Upper lobe of right lung (tissue), 1 donor: ENCODE measurements at regions not wholly inside any gene's neighbourhood (a gene's known extent, or its start where the extent isn't known, plus 50 kb on each side); places are given as distances from the start of the nearest gene placed in this dataset.
"Not testable (repeated sequence)": the region's sequence is repeated elsewhere in the genome, so short reads cannot be mapped to it uniquely, and the experiment has no call there.

ENCODE experiments used
- ATAC-seq: fragments of 200-7000 bp; cut with Tn5 transposase; one replicate; pipeline ENCODE4 v1.9.1; 2020; ENCODE audit warnings: mild to moderate bottlenecking, moderate library complexity
- DNase-seq: peaks from one replicate; pipeline ENCODE4 v3.0.0-alpha.2; 2020
- H3K27ac ChIP-seq: fragments of 200-600 bp; one replicate; pipeline ENCODE4 v1.8.0; 2022
- H3K27me3 ChIP-seq: fragments of 200-600 bp; one replicate; pipeline ENCODE4 v1.8.0; 2022; ENCODE audit warnings: mild to moderate bottlenecking
- H3K36me3 ChIP-seq: fragments of 200-600 bp; one replicate; pipeline ENCODE4 v1.8.0; 2022
- H3K4me1 ChIP-seq: fragments of 200-600 bp; one replicate; pipeline ENCODE4 v1.8.0; 2022
- H3K4me3 ChIP-seq: fragments of 200-600 bp; one replicate; pipeline ENCODE4 v1.8.0; 2022; ENCODE audit warnings: mild to moderate bottlenecking
- H3K9me3 ChIP-seq: fragments of 200-600 bp; one replicate; pipeline ENCODE4 v1.8.0; 2022
- CTCF ChIP-seq: fragments of 200-600 bp; IDR thresholded peaks from one replicate; pipeline ENCODE4 v1.8.0; 2022; ENCODE audit warnings: antibody characterized with exemption
- intact Hi-C: fragments of 100-400 bp; cut with DNase I; formaldehyde crosslinking; loops from one replicate; pipeline ENCODE4 v1.11.0; 2022
- donor health status: DM: no; HTN: yes; CAD: no; lungs with severe emphysema.

GRCh38 chr11:23315286-23315685 lies 455.0 kb upstream of the CCDC179 start:
- no peaks in the 10 kb centered on the region for H3K9me3 ChIP-seq
- no peak for ATAC-seq
- H3K4me3 ChIP-seq: no peak overlapping the region
- no peak for DNase-seq
- no peak for TF ChIP-seq CTCF
- no peak overlapping the region for H3K27ac ChIP-seq
- H3K27me3 ChIP-seq: no peaks in the 10 kb centered on the region
- H3K4me1 ChIP-seq: no peaks in the 10 kb centered on the region
- intact Hi-C loops: no loop called here
- H3K36me3 ChIP-seq: no peaks in the 10 kb centered on the region

GRCh38 chr11:23317816-23318215 lies 457.5 kb upstream of the CCDC179 start:
- no peaks in the 10 kb centered on the region for H3K4me1 ChIP-seq
- intact Hi-C loops: no loop called here
- H3K36me3 ChIP-seq: no peaks in the 10 kb centered on the region
- TF ChIP-seq CTCF: no peak
- H3K27me3 ChIP-seq: no peaks in the 10 kb centered on the region
- no peaks in the 10 kb centered on the region for H3K9me3 ChIP-seq
- DNase-seq (no peak), ATAC-seq (no peak)
- H3K27ac ChIP-seq: no peak overlapping the region
- no peak overlapping the region for H3K4me3 ChIP-seq

GRCh38 chr11:23318670-23319069 lies 458.4 kb upstream of the CCDC179 start:
- no peaks in the 10 kb centered on the region for H3K27me3 ChIP-seq
- no peaks in the 10 kb centered on the region for H3K9me3 ChIP-seq
- H3K4me1 ChIP-seq: no peaks in the 10 kb centered on the region
- DNase-seq (no peak), ATAC-seq (no peak)
- intact Hi-C loops: no loop called here
- no peaks in the 10 kb centered on the region for H3K36me3 ChIP-seq
- H3K27ac ChIP-seq: no peak overlapping the region
- TF ChIP-seq CTCF: no peak
- H3K4me3 ChIP-seq: no peak overlapping the region

- H3K36me3 ChIP-seq: no peaks in the 10 kb centered on the region
- ATAC-seq: no peak
- H3K4me1 ChIP-seq: no peaks in the 10 kb centered on the region
These were observed 459.9 kb upstream of the CCDC179 start for GRCh38 chr11:23320131-23320530.

GRCh38 chr11:23335586-23335985 lies 475.3 kb upstream of the CCDC179 start:
- ATAC-seq, H3K36me3 ChIP-seq, H3K27me3 ChIP-seq, H3K27ac ChIP-seq, H3K9me3 ChIP-seq, DNase-seq, H3K4me1 ChIP-seq, intact Hi-C loops, H3K4me3 ChIP-seq: not testable (repeated sequence)

More at GRCh38 chr11:23320131-23320530, 459.9 kb upstream of the CCDC179 start:
- no peak overlapping the region for H3K4me3 ChIP-seq
- H3K9me3 ChIP-seq: no peaks in the 10 kb centered on the region
- no peak for DNase-seq
- TF ChIP-seq CTCF: no peak
- no peaks in the 10 kb centered on the region for H3K27me3 ChIP-seq
- no peak overlapping the region for H3K27ac ChIP-seq
- intact Hi-C loops: no loop called here

- no peak overlapping the region for H3K27ac ChIP-seq
- no peak for TF ChIP-seq CTCF
- no peaks in the 10 kb centered on the region for H3K4me1 ChIP-seq
- H3K4me3 ChIP-seq: no peak overlapping the region
- no peaks in the 10 kb centered on the region for H3K36me3 ChIP-seq
- H3K27me3 ChIP-seq: no peaks in the 10 kb centered on the region
- intact Hi-C loops: no loop called here
- H3K9me3 ChIP-seq: no peaks in the 10 kb centered on the region
- DNase-seq (no peak), ATAC-seq (no peak)
These were observed 476.7 kb upstream of the CCDC179 start for GRCh38 chr11:23336961-23337360.
